GM23338 (cell line): ENCODE measurements at regions not wholly inside any gene's neighbourhood (a gene's known extent, or its start where the extent isn't known, plus 50 kb on each side); places are given as distances from the start of the nearest gene placed in this dataset.

Experiments used
- ATAC-seq: fragments of 200-7000 bp; cut with Tn5 transposase; 3 replicates; pipeline ENCODE4 v1.9.1; 2020
- DNase-seq: peaks from one replicate; pipeline ENCODE4 v3.0.0-alpha.2; 2015; ENCODE audit warnings: low spot score
- H2AFZ ChIP-seq: fragments of 200-600 bp; sonication (generic); 2 replicates; pipeline ENCODE4 v1.8.0; 2016; ENCODE audit warnings: antibody characterized with exemption, mild to moderate bottlenecking, moderate library complexity
- H3F3A ChIP-seq: fragments of 200-600 bp; sonication (generic); replicated peaks from 2 replicates; pipeline ENCODE4 v1.8.0; 2017; ENCODE audit warnings: antibody characterized with exemption, mixed run types, low read depth
- H3K27ac ChIP-seq: fragments of 200-600 bp; sonication (generic); 2 replicates; pipeline ENCODE4 v1.6.1; 2016; ENCODE audit warnings: low read depth
- H3K27me3 ChIP-seq: fragments of 200-600 bp; sonication (generic); 2 replicates; pipeline ENCODE4 v1.8.0; 2016; ENCODE audit warnings: mild to moderate bottlenecking, mixed run types, moderate library complexity; ENCODE audit not compliant: insufficient read depth
- H3K36me3 ChIP-seq: fragments of 200-600 bp; sonication (generic); 2 replicates; pipeline ENCODE4 v1.8.0; 2016; ENCODE audit warnings: mild to moderate bottlenecking; ENCODE audit not compliant: insufficient read depth
- H3K4me1 ChIP-seq: fragments of 200-600 bp; sonication (generic); 2 replicates; pipeline ENCODE4 v1.8.0; 2016; ENCODE audit warnings: mild to moderate bottlenecking, moderate library complexity; ENCODE audit not compliant: insufficient read depth
- H3K4me2 ChIP-seq: fragments of 200-600 bp; sonication (generic); 2 replicates; pipeline ENCODE4 v1.7.1; 2017; ENCODE audit warnings: mixed run types
- H3K4me3 ChIP-seq: fragments of 200-600 bp; sonication (generic); 2 replicates; pipeline ENCODE4 v1.6.1; 2016; ENCODE audit warnings: mixed run types
- H3K79me2 ChIP-seq: fragments of 200-600 bp; sonication (generic); replicated peaks from 2 replicates; pipeline ENCODE4 v1.8.0; 2017; ENCODE audit warnings: mild to moderate bottlenecking; ENCODE audit not compliant: insufficient read depth
- H3K9me2 ChIP-seq: fragments of 200-600 bp; sonication (generic); 2 replicates; pipeline ENCODE4 v1.8.0; 2017; ENCODE audit not compliant: insufficient read depth
- H4K20me1 ChIP-seq: fragments of 200-600 bp; sonication (generic); replicated peaks from 2 replicates; pipeline ENCODE4 v1.8.0; 2017; ENCODE audit warnings: mild to moderate bottlenecking; ENCODE audit not compliant: insufficient read depth
- H3K27ac Mint-ChIP-seq: 2 replicates; pipeline ENCODE4 v1.8.0; 2020; ENCODE audit warnings: inconsistent platforms, mild to moderate bottlenecking, moderate library complexity, mixed read lengths
- H3K27me3 Mint-ChIP-seq: 3 replicates; pipeline ENCODE4 v1.8.0; 2022; ENCODE audit warnings: low read depth, mild to moderate bottlenecking, moderate library complexity, mixed read lengths, inconsistent platforms; ENCODE audit not compliant: insufficient read depth, poor library complexity
- H3K36me3 Mint-ChIP-seq: 3 replicates; pipeline ENCODE4 v1.8.0; 2021; ENCODE audit warnings: low read depth, mild to moderate bottlenecking, inconsistent platforms, moderate library complexity, mixed read lengths
- H3K4me1 Mint-ChIP-seq: 3 replicates; pipeline ENCODE4 v1.8.0; 2020; ENCODE audit warnings: mild to moderate bottlenecking, inconsistent platforms, mixed read lengths
- H3K4me3 Mint-ChIP-seq: 3 replicates; pipeline ENCODE4 v1.8.0; 2021; ENCODE audit warnings: moderate library complexity, mild to moderate bottlenecking, inconsistent platforms, mixed read lengths
- H3K9me3 Mint-ChIP-seq: 3 replicates; pipeline ENCODE4 v1.8.0; 2020; ENCODE audit warnings: moderate library complexity, mild to moderate bottlenecking, inconsistent platforms, mixed read lengths
- CREB1 ChIP-seq: fragments of 250-450 bp; sonication (Bioruptor Pico); IDR thresholded peaks from 2 replicates; pipeline ENCODE4 v1.5.0; 2020; ENCODE audit warnings: low read depth, mild to moderate bottlenecking, moderate library complexity
- EZH2 ChIP-seq: fragments of 200-600 bp; sonication (generic); IDR thresholded peaks from one replicate; pipeline ENCODE4 v1.8.0; 2017; ENCODE audit warnings: antibody characterized with exemption, mild to moderate bottlenecking, low read depth; ENCODE audit not compliant: unreplicated experiment
- JUNB ChIP-seq: IDR thresholded peaks from one replicate; pipeline ENCODE4 v1.6.1; 2016; ENCODE audit warnings: antibody characterized with exemption; ENCODE audit not compliant: unreplicated experiment
- POLR2AphosphoS5 ChIP-seq: IDR thresholded peaks from 2 replicates; pipeline ENCODE4 v1.6.1; 2016; ENCODE audit warnings: antibody characterized with exemption, low read depth
- STAT1 ChIP-seq: IDR thresholded peaks from one replicate; pipeline ENCODE4 v1.6.1; 2016; ENCODE audit warnings: antibody characterized with exemption; ENCODE audit not compliant: unreplicated experiment
- ZNF114 ChIP-seq: fragments of 250-450 bp; sonication (Bioruptor Pico); IDR thresholded peaks from 2 replicates; pipeline ENCODE4 v1.5.0; 2020; ENCODE audit warnings: mild to moderate bottlenecking, moderate library complexity
- TF ChIP-seq, protein P1 (sequence below): IDR thresholded peaks from one replicate; pipeline ENCODE4 v1.6.1; 2018; ENCODE audit warnings: antibody characterized with exemption; ENCODE audit not compliant: unreplicated experiment
- TF ChIP-seq, protein P2 (sequence below), 2 experiments: fragments of 200-600 bp in 1 of 2; sonication (generic) in 1 of 2; conservative IDR thresholded peaks; 2 replicates each; pipeline versions ENCODE4 v1.5.1 to v1.6.1; 2016 to 2017; ENCODE audit warnings: antibody characterized with exemption in 2 of 2, low read depth in 2 of 2, mild to moderate bottlenecking in 2 of 2, moderate library complexity in 1 of 2

DNA sequence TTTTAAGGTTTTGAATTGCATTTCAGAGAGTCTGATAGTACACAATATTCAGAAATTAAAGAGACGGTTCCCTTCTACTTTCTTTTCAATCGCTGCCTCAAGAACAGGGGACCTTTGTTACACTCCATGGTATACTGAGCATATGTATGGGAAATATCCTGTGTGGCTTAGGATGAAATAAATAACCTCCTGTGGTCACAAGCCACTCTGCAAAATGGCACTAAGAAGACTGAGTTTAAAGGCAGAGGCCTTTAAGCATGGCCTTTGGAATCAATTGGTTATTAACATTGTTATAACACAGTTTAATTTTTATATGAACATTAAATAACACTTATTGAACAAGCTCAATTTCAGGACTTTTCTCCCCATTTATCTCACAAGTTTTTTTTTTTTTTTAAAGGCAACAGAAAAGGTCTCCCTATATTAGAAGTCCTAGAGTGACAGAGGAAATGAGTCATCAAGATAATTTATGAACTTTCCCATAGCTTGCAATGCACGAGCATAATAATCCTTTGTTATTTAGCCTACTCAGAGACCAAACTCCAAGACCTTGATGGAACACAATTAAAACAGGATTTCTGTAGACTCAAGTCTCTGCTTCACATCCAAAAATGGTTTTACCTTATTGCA is 341.9 kb downstream of the TMEM167A start:
- Histone ChIP-seq H3K4me1 (no peaks in the 10 kb centered on the region), H3K4me3 (no peak overlapping the region), H3K27ac (no peak overlapping the region), H3F3A (no peaks in the 10 kb centered on the region), H3K9me2 (no peaks in the 10 kb centered on the region), H4K20me1 (no peaks in the 10 kb centered on the region), H3K27me3 (no peaks in the 10 kb centered on the region), H3K36me3 (no peaks in the 10 kb centered on the region), H2AFZ (no peak overlapping the region), H3K4me2 (no peak overlapping the region), H3K79me2 (no peaks in the 10 kb centered on the region)
- Mint-ChIP-seq H3K4me1 (peaks cover 9% of the 10 kb centered on the region; the same call in 2 of the 3 replicates), H3K27me3 (no peaks in the 10 kb centered on the region), H3K27ac (no peak overlapping the region), H3K9me3 (no peaks in the 10 kb centered on the region), H3K36me3 (no peaks in the 10 kb centered on the region), H3K4me3 (no peak overlapping the region)
- TF ChIP-seq, protein P1, sequence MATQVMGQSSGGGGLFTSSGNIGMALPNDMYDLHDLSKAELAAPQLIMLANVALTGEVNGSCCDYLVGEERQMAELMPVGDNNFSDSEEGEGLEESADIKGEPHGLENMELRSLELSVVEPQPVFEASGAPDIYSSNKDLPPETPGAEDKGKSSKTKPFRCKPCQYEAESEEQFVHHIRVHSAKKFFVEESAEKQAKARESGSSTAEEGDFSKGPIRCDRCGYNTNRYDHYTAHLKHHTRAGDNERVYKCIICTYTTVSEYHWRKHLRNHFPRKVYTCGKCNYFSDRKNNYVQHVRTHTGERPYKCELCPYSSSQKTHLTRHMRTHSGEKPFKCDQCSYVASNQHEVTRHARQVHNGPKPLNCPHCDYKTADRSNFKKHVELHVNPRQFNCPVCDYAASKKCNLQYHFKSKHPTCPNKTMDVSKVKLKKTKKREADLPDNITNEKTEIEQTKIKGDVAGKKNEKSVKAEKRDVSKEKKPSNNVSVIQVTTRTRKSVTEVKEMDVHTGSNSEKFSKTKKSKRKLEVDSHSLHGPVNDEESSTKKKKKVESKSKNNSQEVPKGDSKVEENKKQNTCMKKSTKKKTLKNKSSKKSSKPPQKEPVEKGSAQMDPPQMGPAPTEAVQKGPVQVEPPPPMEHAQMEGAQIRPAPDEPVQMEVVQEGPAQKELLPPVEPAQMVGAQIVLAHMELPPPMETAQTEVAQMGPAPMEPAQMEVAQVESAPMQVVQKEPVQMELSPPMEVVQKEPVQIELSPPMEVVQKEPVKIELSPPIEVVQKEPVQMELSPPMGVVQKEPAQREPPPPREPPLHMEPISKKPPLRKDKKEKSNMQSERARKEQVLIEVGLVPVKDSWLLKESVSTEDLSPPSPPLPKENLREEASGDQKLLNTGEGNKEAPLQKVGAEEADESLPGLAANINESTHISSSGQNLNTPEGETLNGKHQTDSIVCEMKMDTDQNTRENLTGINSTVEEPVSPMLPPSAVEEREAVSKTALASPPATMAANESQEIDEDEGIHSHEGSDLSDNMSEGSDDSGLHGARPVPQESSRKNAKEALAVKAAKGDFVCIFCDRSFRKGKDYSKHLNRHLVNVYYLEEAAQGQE = no peak
- TF ChIP-seq, protein P2, sequence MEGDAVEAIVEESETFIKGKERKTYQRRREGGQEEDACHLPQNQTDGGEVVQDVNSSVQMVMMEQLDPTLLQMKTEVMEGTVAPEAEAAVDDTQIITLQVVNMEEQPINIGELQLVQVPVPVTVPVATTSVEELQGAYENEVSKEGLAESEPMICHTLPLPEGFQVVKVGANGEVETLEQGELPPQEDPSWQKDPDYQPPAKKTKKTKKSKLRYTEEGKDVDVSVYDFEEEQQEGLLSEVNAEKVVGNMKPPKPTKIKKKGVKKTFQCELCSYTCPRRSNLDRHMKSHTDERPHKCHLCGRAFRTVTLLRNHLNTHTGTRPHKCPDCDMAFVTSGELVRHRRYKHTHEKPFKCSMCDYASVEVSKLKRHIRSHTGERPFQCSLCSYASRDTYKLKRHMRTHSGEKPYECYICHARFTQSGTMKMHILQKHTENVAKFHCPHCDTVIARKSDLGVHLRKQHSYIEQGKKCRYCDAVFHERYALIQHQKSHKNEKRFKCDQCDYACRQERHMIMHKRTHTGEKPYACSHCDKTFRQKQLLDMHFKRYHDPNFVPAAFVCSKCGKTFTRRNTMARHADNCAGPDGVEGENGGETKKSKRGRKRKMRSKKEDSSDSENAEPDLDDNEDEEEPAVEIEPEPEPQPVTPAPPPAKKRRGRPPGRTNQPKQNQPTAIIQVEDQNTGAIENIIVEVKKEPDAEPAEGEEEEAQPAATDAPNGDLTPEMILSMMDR (conservative IDR thresholded peaks at IDR 0.05; ENCODE audit: low read depth in 2 of 2) = no peak
- TF ChIP-seq POLR2AphosphoS5 (no peak), STAT1 (no peak), ZNF114 (CRISPR knock-in tag) (no peak), EZH2 (no peak), JUNB (no peak), CREB1 (CRISPR knock-in tag) (no peak)
- DNase-seq (no peak), ATAC-seq (no peak)

DNA sequence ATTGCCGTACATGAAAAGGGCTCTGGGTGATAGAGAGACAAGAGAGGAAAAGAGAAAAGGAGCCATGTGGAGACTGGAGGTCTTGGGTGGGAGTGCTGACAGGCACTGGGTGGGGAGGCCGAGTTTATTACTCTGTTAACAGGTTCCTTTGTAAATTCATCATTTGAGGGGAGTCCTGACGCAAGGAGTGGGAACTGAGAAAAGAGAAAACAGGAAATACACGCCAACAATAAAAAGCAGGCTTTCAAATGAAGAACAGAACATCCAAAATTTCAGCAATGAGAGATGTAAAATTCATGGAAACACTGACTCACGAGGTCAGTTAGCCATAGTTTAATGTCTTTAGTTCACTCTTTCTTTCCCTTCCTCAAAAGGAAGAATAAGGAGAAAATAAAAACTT is 342.8 kb downstream of the TMEM167A start:
- DNase-seq = no peak
- Histone ChIP-seq H2AFZ (no peak overlapping the region), H3K27ac (no peak overlapping the region), H3F3A (no peaks in the 10 kb centered on the region), H3K9me2 (no peaks in the 10 kb centered on the region), H3K4me3 (no peak overlapping the region), H3K36me3 (no peaks in the 10 kb centered on the region), H3K4me1 (no peaks in the 10 kb centered on the region), H3K79me2 (no peaks in the 10 kb centered on the region), H4K20me1 (no peaks in the 10 kb centered on the region), H3K4me2 (no peak overlapping the region), H3K27me3 (no peaks in the 10 kb centered on the region)
- Mint-ChIP-seq H3K36me3 (no peaks in the 10 kb centered on the region), H3K27ac (no peak overlapping the region; the same call in 1 of the 2 replicates), H3K4me3 (no peak overlapping the region), H3K4me1 (peaks cover 9% of the 10 kb centered on the region; the same call in 2 of the 3 replicates), H3K27me3 (no peaks in the 10 kb centered on the region), H3K9me3 (no peaks in the 10 kb centered on the region)
- no peak for ATAC-seq
- TF ChIP-seq STAT1 = no peak
- TF ChIP-seq, protein P1 = no peak
